ENCODE measurements at regions not wholly inside any gene's neighbourhood (a gene's known extent, or its start where the extent isn't known, plus 50 kb on each side); places are given as distances from the start of the nearest gene placed in this dataset.
A peak's percentile ranks its signal among the peaks of the same experiment; 100 is the strongest.

- H3K4me3 ChIP-seq (ENCODE audit: control insufficient read depth, low read depth, low read length): no peak overlapping the region
- peak; percentile 36 for TF ChIP-seq CTCF (conservative IDR thresholded peaks at IDR 0.05; ENCODE audit: control insufficient read depth, insufficient read depth, low read depth, low read length)
- DNase-seq (ENCODE audit: low read depth): peak; percentile 23
Measured at GRCh38 chr4:175253184-175253902, 335.2 kb downstream of the ADAM29 start.

GRCh38 chr4:175263537-175263936 is 345.4 kb downstream of the ADAM29 start:
- DNase-seq (ENCODE audit: low read depth): no peak
- TF ChIP-seq CTCF (conservative IDR thresholded peaks at IDR 0.05; ENCODE audit: control insufficient read depth, insufficient read depth, low read depth, low read length): no peak
- H3K4me3 ChIP-seq (ENCODE audit: control insufficient read depth, low read depth, low read length): no peak overlapping the region

GRCh38 chr4:175271010-175271630 is 353.0 kb downstream of the ADAM29 start:
- TF ChIP-seq CTCF (conservative IDR thresholded peaks at IDR 0.05; ENCODE audit: control insufficient read depth, insufficient read depth, low read depth, low read length): no peak
- H3K4me3 ChIP-seq (ENCODE audit: control insufficient read depth, low read depth, low read length): no peak overlapping the region
- DNase-seq (ENCODE audit: low read depth): no peak

GRCh38 chr4:175273995-175274753 is 356.0 kb downstream of the ADAM29 start:
- peak; percentile 63 for DNase-seq (ENCODE audit: low read depth)
- no peak overlapping the region for H3K4me3 ChIP-seq (ENCODE audit: control insufficient read depth, low read depth, low read length)
- no peak for TF ChIP-seq CTCF (conservative IDR thresholded peaks at IDR 0.05; ENCODE audit: control insufficient read depth, insufficient read depth, low read depth, low read length)

GRCh38 chr4:175277816-175278215 is 359.7 kb downstream of the ADAM29 start:
- no peak for TF ChIP-seq CTCF (conservative IDR thresholded peaks at IDR 0.05; ENCODE audit: control insufficient read depth, insufficient read depth, low read depth, low read length)
- no peak overlapping the region for H3K4me3 ChIP-seq (ENCODE audit: control insufficient read depth, low read depth, low read length)
- DNase-seq (ENCODE audit: low read depth): no peak

- DNase-seq (ENCODE audit: low read depth): no peak
- no peak overlapping the region for H3K4me3 ChIP-seq (ENCODE audit: control insufficient read depth, low read depth, low read length)
- no peak for TF ChIP-seq CTCF (conservative IDR thresholded peaks at IDR 0.05; ENCODE audit: control insufficient read depth, insufficient read depth, low read depth, low read length)
Measured at GRCh38 chr4:175280153-175280552, 362.0 kb downstream of the ADAM29 start.

Data from fibroblast of mammary gland (primary cell).